ENCODE measurements at regions not wholly inside any gene's neighbourhood (a gene's known extent, or its start where the extent isn't known, plus 50 kb on each side); places are given as distances from the start of the nearest gene placed in this dataset.

DNA sequence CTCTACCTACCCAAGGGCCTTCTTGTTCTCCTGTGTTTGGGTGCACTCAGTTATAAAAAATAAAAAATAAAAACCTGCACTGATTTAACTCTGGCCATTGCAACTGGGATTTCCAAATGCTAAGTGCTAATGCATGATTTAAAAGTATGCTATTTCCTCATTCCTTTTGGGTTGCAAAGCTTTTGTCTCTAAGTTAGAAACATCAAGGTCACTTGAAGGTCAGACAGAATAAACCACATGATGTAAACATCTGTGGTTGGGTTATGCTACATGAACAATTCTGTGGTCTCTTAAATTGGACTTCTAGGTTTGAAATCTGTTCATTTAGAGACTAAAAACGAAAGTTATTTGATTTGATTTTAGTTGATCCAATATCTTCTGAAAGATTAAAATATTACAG is 1547.4 kb upstream of the TENM3 start:
- peak; percentile 56 for DNase-seq (ENCODE audit: extremely low read depth, low read depth)
- TF ChIP-seq, protein P1, sequence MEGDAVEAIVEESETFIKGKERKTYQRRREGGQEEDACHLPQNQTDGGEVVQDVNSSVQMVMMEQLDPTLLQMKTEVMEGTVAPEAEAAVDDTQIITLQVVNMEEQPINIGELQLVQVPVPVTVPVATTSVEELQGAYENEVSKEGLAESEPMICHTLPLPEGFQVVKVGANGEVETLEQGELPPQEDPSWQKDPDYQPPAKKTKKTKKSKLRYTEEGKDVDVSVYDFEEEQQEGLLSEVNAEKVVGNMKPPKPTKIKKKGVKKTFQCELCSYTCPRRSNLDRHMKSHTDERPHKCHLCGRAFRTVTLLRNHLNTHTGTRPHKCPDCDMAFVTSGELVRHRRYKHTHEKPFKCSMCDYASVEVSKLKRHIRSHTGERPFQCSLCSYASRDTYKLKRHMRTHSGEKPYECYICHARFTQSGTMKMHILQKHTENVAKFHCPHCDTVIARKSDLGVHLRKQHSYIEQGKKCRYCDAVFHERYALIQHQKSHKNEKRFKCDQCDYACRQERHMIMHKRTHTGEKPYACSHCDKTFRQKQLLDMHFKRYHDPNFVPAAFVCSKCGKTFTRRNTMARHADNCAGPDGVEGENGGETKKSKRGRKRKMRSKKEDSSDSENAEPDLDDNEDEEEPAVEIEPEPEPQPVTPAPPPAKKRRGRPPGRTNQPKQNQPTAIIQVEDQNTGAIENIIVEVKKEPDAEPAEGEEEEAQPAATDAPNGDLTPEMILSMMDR (IDR thresholded peaks at IDR 0.05; ENCODE audit: low read depth, low read length): no peak

DNA sequence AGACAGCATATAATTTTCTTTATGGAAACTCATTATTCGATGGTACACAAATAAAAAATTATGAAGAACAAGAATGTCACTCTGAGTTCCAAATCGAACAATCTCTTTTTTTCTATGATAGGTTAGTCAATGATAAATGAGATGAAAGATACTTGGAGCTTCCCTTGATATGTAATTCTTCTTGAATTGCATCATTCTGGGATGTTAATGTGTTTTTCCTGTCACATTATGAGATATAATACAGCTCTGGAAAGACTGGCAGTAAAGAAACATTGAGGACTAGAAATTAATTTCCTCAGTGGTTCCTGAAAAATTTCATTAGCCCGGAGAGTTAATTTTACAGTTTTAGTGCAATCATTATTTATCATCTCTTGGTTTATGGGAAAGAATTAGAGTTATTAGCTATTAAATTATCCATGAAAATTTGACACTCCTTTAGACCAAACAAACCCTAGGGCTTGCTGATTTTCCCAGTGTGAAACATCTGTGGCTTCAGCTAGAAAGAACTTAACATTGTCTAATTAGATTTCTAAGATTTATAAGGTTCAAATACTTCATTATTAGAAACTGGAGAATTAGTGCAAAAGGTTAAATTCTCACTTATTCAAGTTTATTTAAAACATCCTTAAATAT is 1546.6 kb upstream of the TENM3 start:
- TF ChIP-seq, protein P1 (IDR thresholded peaks at IDR 0.05; ENCODE audit: low read depth, low read length): no peak
- DNase-seq (ENCODE audit: extremely low read depth, low read depth): no peak

GRCh38 chr4:180698550-180699195 is 1544.5 kb upstream of the TENM3 start:
- no peak for DNase-seq (ENCODE audit: extremely low read depth, low read depth)
- TF ChIP-seq, protein P1 (IDR thresholded peaks at IDR 0.05; ENCODE audit: low read depth, low read length): no peak

DNA sequence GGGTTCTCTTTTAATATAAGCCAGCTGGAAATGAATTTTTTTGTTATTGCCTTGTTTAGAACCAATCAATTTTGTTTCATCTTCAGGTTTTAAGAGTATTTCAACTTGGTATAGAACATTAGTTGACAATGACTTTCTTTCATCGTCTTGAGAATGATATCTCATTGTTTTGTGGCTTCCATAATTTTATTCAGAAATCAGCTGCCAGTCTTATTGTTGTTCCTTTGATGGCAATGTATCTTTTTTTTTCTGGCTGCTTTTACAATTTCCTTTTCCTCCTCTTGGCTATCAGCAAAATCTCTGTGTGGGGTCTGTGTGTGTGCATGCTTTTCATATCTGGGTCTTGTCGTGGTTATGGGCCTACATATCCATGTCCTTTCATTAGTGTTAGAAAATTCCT is 1536.4 kb upstream of the TENM3 start:
- TF ChIP-seq, protein P1 (IDR thresholded peaks at IDR 0.05; ENCODE audit: low read depth, low read length): no peak

GRCh38 chr4:180710628-180711337 is 1532.4 kb upstream of the TENM3 start:
- TF ChIP-seq, protein P1 (IDR thresholded peaks at IDR 0.05; ENCODE audit: low read depth, low read length): no peak
- DNase-seq (ENCODE audit: extremely low read depth, low read depth): no peak

More for the DNA sequence above, 1536.4 kb upstream of the TENM3 start:
- DNase-seq (ENCODE audit: extremely low read depth, low read depth): no peak

DNA sequence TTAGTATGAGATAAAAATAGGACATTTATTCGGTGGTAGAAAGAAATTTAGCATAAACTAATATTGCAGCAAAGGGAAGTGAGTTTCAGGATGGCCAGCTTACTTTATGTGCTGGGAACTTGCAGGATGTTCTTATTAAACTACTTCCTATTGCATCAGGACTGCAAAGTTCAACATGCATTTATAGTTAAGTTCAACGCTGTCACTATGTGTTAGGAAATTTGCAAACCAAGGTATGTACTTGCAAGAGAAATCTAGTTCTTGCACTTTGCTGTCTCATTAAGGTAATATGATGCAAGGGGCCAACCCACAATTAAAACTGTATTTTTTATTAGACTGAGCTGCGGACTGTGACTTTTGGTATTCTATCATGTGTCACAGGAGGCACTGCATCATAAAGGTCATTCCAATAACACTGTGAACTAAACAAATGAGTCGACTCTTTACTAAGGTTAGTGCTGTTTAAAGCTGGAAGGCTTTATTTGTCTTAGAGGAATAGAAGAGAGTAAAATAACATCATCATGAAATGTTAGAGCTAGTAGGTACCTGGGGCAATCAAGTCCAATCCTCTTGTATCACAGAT is 1525.7 kb upstream of the TENM3 start:
- TF ChIP-seq, protein P1 (IDR thresholded peaks at IDR 0.05; ENCODE audit: low read depth, low read length): no peak
- no peak for DNase-seq (ENCODE audit: extremely low read depth, low read depth)

- TF ChIP-seq, protein P1 (IDR thresholded peaks at IDR 0.05; ENCODE audit: low read depth, low read length): no peak
- DNase-seq (ENCODE audit: extremely low read depth, low read depth): no peak
Observed at GRCh38 chr4:180721356-180721755, 1521.8 kb upstream of the TENM3 start.
